Nucleus accumbens (tissue), 56 donors: ENCODE measurements at regions not wholly inside any gene's neighbourhood (a gene's known extent, or its start where the extent isn't known, plus 50 kb on each side); places are given as distances from the start of the nearest gene placed in this dataset.

Source experiments
- DNase-seq, 56 donors: peaks; one replicate each; lab custom pipeline; 2025; lab: John Stamatoyannopoulos, UW

DNA sequence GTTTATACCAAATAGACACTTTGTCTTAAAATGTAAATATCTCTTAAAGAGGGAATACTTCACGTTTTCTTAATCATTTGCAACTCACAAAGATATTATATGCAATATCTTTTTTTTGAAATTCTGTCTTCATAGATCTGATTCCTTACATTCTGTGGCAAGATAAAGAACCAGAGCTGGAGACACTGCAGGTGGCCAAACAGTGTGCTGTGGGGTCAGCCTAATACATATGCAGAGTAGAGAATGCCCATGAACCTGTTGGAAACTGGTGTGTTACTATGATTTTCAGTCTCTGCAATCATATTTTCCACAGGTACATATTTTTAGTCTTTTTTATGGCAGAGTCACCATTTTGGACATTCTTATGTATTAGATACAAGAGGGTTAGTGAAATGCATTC lies 229.6 kb upstream of the CHST9 start:
- DNase-seq, result no peak

DNA sequence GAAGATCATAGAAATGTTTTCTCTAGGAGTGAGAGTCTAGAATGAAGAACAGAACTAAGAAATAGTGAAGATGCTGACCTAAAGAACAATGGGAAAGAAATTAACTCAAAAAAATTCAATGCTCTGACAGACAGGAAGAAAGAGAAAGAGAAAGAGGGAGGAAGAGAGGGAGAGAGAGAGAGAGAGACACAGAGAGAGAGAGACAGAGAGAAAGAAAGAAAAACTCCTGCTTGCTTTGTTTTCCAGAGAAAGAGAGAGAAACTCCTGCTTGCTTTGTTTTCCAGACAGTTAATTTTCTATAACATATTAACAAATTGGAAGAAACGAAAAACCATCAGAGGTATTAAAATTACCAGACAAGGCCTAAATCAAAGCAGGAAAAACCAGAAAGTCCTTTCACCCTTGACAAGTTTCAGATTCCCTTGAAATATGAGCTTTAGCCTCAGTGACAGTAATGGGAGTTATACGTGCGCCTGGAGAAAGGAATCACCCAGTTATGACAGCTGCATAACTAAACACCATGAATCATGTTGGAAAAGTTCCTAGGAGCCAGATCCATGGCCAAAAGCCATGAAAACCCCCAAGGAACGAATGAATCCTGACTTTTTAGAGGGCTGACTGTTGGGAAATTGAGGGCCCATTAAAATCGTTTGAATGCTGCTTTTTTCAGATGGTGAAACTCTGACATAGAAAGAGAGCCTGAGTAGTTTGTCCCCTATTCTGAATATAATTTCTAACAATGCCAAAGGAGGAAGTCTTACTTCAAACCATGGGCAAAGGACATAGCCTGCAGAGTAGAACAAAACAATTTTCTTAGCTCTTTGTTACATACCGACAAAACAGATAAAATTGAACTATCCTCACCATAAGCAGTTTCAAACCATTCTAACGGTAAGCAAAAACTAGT lies 228.6 kb upstream of the CHST9 start:
- DNase-seq, result no peak

DNA sequence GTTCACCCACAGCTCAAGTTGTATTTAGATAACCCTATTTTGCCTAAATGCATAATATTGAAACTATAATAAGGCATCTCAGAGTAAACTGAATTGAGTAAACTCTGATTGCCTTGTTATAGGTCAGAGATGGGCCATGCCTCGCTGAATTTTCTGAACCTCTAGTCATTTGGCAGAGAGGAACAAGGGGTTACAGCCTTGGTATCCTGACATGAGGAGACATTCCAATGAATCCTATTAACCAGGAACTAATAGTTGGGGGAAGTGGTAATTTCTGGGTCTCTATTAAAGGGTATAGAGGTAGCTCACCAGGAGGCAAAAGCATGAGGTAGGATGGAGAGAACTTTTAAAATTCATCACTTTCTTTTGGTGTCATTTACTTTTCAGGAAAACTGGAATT lies 227.4 kb upstream of the CHST9 start:
- DNase-seq, result no peak

DNA sequence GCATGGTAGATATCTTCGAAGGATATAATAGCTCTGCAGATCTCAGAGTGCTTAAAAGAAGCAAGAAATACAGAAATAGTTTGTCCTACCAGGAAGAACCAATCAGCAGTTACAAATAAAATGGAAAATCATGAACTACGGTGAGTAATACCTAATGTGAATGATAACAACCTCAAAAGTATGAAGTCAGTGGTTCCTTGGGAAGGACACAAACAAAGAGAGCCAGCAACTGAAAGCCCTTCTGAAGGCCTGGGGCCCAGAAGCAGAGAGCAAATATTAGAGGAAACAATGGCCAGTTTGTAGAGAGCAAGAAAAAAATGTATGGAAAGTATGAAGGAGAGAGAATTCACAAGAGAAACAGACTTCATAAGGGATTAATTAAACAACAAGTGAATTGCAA lies 226.8 kb upstream of the CHST9 start:
- no peak for DNase-seq

DNA sequence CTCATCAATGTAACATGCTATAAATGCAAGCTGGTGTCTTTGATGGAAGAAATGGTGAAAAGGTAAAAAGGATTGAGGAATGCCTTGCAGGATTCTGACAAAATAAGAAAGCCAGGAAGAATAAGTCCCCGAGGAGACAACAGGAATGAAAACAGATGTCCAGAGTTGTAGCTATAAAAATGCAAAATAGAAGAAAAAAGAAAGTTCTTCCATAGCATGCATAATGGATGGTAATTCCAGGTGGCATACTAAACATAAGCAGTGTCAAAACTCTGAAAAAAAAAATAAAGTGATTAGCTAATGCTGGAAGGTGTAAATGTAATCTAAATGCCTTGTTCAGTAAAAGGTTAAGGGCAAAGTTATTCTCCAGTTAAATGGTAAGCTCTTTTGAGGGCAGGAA lies 225.9 kb upstream of the CHST9 start:
- DNase-seq, result no peak

DNA sequence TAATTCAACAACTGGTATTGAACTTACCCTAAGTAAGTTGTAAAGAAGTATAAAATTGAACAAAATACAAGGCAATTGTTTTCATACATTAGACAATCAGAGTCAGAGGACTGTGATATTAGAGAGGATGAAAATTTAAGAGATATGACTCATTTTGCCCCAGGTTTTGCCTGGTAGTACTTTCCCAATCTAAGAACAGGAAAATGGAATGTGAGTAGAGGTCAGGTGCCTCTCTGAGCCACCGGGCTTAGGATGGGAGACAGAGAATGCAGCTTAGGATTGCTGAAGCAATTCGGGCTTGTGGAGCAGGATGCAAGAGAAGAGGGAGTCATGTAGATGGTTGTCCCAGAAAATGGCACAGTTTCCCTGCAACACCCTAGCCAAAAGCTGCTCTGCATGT lies 219.7 kb upstream of the CHST9 start:
- DNase-seq, result no peak

DNA sequence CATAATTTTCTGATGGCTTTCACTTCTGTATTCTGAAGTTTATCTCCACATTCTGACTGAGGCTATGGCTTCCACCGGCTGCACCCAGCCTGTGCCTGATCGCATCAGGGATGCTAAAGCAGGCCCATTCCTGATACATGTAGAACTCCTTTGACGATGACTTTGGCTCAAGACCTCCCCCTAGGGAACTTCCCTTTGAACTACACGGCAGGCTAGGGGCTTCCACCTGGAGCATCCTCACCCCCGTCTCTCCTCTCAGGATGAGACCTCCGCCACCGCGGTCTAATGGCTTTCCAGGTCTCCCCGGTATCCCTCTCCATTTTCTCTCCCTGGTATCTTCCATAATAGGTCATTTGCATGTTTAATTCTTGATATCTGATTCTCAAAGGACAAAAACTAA lies 214.9 kb upstream of the CHST9 start:
- no peak for DNase-seq

DNA sequence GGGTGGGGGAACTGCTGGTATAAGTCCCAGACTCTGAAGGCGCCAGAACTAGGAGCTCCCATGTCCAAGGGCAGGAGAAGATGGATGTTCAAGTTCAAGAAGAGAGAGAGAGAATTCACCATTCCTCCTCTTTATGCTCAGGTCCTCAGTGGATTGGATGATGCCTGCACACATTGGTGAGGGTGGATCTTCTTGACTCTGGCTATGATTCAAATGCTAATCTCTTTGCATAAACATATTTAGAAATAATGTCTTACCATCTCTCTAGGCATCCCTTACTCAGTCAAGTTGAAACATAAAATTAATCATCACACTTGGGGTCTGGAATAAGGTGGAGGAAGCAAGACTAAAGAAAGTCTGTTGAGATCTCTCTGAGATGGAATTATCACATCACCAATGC lies 210.6 kb upstream of the CHST9 start:
- no peak for DNase-seq

DNA sequence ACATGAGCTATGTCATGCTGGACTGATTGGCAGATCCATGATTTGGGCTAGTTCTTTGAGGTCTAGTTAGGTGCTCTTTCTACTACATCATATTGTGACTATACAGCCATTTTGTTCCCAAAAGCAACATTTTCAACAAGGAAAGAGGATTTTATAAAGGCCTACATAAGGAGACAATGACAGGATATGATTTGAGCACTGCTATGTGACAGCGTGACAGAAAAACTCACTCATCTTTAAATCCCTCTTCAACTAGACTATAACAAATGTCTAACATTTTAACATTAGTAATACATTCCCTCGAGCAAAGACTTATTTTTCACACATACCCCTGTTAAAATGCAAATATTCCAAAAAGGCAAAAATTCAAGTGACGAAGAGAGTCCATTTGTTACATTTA lies 209.6 kb upstream of the CHST9 start:
- DNase-seq, result no peak

DNA sequence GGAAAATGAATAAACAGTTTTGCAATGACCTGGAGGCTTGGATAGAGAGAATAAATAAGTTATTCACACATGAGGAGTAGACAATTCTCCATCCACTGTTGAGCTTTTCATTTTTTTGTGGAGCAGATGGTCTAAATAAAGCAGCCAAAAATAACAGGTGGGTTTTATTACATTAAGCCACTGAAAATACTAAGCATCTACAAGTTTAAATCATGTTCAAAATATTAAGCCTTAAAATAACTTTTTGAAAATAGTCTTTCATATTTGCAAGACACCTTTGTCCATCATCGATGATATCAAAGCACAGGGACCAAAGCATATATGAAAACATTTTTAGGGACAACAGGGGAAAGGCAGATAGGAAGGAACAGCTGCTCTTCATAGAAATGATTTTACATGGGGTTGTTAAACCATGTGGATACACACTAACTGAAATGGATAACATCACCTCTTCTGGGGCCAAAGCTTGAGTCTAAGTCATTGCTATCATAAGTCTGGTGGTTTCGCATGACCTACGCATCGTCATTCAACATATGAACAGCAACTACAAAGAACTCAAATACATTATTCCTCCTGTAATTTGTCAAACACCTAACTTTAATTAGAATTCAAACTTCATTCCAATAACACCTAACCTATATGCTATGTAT lies 197.6 kb upstream of the CHST9 start:
- no peak for DNase-seq

DNA sequence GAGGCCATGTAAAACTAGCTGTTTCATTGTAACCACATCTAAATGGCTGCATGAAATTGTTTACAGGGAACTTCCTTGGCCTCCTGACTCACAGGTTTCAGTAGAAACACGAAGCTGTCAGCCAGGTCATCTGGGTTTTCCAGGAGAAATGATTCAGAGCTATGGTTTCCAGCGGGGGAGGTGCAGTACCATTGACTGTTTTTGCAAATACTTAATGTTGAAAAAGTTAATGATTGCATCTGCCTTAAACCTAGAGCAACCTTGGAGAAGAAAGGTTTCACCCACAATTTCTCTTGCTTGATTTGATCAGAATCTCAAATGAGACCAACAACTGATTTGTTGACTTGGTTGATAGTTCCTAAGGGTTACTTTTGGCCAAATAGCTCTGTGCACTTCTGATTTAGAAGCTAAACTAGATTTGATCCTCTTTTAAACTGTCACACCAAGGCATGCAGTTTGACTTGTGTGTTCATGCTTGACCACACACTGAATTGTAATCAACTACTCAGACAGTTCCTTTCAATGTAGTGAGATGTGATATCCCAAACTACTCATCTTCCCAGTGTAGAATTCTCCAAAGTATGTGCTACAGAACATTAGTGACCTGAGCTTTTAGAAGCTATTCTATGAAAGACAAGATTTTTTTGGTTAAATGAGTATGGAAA lies 193.5 kb upstream of the CHST9 start:
- DNase-seq, result no peak

DNA sequence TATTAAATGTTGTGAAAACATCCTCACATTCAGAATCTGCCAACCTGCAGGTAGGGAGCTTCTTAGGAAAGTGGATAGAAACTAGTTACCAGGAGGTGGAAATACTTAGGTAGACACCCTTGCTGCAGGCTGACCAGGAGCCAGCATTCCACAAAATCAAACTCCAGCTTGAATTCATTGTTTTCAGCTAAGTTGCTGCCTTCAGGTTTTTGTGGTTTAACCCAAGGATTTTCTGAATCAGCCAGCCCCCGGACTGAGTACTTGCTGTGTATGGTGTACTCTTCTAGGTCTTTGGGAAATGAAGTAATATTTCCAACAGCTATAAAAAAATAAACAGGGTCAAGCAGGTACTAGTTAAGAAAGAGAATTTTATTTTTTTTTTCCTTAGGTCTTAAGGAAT lies 192.1 kb upstream of the CHST9 start:
- DNase-seq, result no peak

DNA sequence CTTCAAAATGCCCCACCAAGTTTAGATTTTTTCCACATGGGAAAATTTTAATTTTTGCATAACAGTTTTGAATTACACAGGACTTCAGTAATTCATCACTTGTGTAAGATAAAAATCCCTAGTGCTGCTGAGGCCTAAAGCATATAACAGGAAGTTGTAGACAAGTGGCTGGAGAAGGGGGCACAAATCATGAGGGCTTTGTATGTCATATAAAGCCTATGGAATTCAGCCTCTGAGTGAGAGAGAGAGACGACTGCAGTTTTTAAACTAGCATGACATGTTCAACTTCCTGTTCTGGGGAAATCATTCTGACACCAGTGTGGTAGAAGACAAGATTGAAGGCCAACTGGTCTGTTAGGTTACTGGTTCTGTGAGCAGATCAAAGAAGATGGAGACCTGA lies 187.3 kb upstream of the CHST9 start:
- no peak for DNase-seq

DNA sequence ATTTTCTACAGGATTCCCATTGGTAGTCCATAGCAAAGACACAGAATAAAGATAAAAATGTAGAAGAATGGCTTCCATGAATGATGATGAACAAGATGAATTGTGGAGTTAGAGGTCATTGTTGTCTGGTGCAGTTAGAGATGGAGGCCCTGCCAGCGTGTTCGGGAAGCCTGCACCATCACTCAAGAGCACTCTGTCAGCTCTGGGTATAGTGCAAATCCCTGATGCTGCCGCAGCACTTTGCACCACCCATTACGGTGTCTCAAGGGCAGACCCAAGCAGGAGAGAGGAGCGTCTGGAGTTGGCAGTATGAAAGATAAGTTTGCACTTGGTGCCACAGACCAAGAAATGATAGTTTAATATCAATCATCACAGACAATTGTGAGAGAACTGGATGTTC lies 181.6 kb upstream of the CHST9 start:
- DNase-seq, result no peak

DNA sequence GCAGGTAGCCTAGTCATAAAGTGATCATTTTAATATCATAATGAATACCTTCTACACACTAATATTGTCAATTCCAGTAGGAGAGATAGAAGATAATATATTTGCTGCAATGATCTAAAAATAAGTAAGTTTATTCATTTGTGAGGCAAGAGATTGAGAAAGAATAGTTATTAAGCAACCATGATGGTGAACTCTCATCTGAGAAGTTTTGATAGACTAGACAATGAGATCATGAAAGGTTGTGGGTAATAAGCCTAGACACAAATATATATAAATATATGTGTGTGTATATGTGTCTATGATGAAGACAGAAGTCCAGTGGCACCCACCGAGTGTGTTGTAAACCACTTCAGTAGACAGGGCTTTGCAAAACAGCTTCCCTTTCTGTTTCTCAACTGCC lies 181.0 kb upstream of the CHST9 start:
- DNase-seq, result no peak

DNA sequence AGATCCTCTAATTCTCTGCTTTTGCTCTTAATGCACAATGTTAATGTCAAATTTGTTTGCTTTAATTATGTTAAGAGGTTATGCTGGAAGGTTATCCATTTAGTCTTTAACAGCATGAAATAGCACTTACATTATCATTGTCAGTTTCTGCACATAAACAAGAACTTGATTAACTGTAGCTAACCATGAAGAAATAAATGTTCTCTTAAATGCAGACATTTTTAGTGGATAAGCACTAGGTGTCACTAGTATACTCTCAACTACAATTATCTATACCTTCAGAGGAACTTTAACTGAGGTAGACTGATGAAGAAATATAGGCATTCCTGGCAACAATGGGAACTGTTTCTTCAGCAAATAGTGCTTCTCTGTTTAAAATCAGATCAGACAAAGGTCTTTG lies 178.8 kb upstream of the CHST9 start:
- DNase-seq, result no peak

DNA sequence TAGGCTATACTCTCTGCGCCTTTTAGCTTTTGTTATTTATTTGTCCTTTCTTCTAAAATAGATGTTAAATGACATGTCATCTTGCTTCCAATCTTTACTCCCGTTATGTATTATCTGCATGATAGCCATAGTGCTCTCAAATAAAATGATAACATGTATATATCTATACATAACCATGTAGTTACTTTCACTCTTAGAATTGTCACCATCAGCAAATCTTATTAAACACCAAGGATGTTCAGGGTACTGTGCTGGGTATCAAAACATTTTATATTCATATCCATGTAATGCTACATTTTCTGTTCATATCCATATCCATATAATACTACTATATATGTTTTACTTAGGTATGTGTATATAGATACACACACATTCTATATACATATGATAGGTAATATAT lies 176.4 kb upstream of the CHST9 start:
- DNase-seq, result no peak

DNA sequence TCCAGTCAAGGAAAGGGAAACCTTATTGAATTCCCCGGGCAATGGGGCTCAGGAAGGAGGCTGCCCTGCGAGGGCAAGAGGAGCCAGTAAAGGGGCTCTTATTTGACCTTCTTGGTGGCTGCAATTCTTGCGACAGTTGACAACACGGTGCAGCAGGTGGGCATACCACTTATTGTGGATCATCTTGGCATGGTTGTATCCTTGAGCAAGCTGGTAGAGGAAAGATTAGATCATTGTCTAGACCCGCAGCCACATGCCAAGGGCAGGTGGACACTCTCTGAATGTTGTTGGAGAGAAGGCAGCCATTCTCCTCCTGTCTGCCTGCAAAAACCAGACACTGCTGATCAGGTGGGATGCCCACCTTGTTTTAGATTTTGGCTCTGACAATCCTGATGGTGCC lies 170.2 kb upstream of the CHST9 start:
- DNase-seq, result no peak

DNA sequence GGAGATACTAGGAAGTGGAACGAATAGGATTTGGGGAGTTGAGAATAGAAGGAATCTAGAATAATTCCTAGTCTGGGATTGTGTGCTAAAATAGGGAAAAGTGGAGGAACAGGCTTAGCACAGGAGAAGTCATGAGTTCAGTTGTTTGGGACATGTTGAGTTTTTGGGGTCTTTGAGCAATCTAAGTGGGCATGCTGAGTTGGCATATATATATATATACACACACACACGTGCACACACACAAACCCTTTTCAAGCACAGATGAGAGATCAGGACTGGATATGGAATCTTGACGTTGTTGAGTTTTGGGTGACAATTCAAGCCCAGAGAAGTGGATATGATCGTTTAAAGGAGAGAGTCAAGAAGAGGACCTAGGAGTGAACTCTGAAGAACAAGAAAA lies 168.2 kb upstream of the CHST9 start:
- DNase-seq, result no peak

DNA sequence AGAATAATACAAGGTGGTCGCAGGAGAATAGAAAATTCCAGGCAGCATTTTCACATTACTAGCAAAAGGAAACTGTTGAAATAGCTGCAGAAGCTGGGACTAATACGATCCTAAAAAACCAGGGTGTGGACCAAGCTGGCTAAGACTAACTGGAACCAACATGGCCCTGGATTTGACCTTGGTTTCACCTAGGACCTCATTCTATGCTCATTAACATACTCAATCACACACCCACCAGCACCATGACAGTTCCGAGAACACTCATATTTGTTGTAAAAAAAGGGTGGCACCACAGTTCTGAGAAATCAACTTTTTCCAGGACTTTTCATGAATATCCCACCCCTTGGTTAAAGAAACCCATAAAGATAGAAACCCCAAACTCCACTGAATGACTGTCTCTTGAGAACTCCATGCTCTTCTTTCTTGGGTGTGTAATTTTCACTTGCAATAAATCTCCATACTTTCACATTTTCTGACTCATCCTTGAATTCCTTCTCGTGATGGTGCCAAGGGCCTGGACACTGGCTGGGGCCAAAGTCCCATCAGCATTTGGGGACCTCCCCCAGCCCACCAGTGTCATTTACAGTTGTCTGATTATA lies 164.3 kb upstream of the CHST9 start:
- DNase-seq, result no peak

DNA sequence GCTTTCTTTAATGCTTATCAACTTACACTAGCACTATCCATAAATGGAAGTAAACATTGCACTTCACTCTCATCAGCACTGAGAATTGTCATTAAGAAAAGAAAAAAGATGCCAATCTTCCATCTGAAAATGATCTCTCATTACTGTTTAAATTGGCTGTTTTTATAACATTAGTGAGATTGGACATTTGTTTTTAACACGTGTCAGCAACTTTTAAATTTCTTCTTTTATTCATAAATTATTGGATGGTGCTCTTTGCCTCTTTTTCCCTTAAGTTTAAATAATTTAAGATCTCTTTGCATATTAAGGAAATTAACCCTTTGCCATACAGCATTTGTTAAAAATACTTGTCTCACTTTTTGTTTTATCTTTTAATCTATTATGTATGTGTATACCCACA lies 146.5 kb upstream of the CHST9 start:
- DNase-seq, result no peak
